GM20000 (cell line): ENCODE measurements at regions not wholly inside any gene's neighbourhood (a gene's known extent, or its start where the extent isn't known, plus 50 kb on each side); places are given as distances from the start of the nearest gene placed in this dataset.

ENCODE experiments used
- DNase-seq: peaks from one replicate; pipeline ENCODE4 v3.0.0; 2012; ENCODE audit warnings: low spot score
- CTCF ChIP-seq: IDR thresholded peaks from 2 replicates; pipeline ENCODE4 v1.5.1; 2012; ENCODE audit warnings: mild to moderate bottlenecking, control low read depth; ENCODE audit errors: extremely low read depth, missing control alignments

GRCh38 chrX:20913760-20914159, 460.5 kb upstream of the CNKSR2 start:
- no peak for TF ChIP-seq CTCF
- DNase-seq, result no peak

- DNase-seq, result no peak
- TF ChIP-seq CTCF, result no peak
Observed at GRCh38 chrX:20906571-20906970, 467.6 kb upstream of the CNKSR2 start.

- DNase-seq, result no peak
- TF ChIP-seq CTCF, result no peak
Observed at GRCh38 chrX:20884565-20884964, 489.7 kb upstream of the CNKSR2 start.

GRCh38 chrX:20863649-20864048, 510.6 kb upstream of the CNKSR2 start:
- no peak for DNase-seq
- TF ChIP-seq CTCF, result no peak

GRCh38 chrX:20861113-20861512, 513.1 kb upstream of the CNKSR2 start:
- no peak for TF ChIP-seq CTCF
- DNase-seq, result no peak

- DNase-seq, result no peak
- TF ChIP-seq CTCF, result no peak
Observed at GRCh38 chrX:20857746-20858145, 516.5 kb upstream of the CNKSR2 start.

- DNase-seq, result no peak
- no peak for TF ChIP-seq CTCF
Observed at GRCh38 chrX:20838477-20838876, 535.7 kb upstream of the CNKSR2 start.
